T-helper 22 cell (primary cell): ENCODE measurements at regions not wholly inside any gene's neighbourhood (a gene's known extent, or its start where the extent isn't known, plus 50 kb on each side); places are given as distances from the start of the nearest gene placed in this dataset.
"Not testable (repeated sequence)": the region's sequence is repeated elsewhere in the genome, so short reads cannot be mapped to it uniquely, and the experiment has no call there.

ENCODE experiments used
- DNase-seq: peaks from one replicate; pipeline ENCODE4 v3.0.0-alpha.2; 2020; ENCODE audit warnings: low read depth

- not testable (repeated sequence) for DNase-seq
Observed at GRCh38 chr17:14423156-14423555, 122.3 kb downstream of the HS3ST3B1 start.

DNA sequence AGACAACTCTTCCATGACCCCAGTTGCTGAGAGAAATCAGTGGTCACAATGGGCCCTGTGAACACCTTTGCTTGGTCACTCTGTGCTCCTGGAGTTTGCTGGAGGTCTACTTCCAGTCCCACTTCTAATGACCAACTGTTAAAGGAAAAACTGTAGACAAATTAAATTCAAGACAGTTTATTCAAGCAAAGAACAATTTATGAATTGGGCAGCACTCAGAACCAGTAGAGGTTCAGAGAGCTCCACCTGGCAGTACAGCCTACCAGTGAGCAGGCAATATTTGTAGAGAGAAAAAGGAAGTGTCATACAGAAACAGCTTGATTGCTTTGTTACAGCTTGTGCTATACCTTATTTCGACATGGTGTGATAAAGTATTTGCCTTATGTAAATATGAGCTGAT, 116.5 kb downstream of the HS3ST3B1 start:
- no peak for DNase-seq

GRCh38 chr17:14409292-14409691, 108.4 kb downstream of the HS3ST3B1 start:
- DNase-seq: no peak

DNA sequence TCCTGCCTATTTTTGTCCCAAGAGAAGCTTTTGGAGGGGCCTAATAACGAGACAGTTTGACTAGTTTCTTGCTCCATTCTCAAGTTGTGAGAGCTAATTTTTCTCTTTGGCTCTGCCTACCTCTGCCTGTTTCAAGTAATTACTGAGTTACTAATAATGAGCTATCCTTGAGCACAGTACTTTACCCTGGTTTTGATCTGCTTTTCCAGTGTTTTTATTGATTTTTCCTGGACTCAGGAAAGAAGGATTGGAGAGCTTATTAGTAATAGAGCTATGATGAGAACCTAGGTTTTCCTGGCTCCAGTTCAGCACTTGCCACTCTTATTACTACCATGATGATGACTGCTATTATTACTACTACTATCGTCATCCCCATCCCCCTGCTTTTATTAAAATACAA, 106.7 kb downstream of the HS3ST3B1 start:
- no peak for DNase-seq

GRCh38 chr17:14405189-14405588, 104.3 kb downstream of the HS3ST3B1 start:
- DNase-seq: no peak
